Mesothelial cell of epicardium (in vitro differentiated cells): ENCODE measurements at regions not wholly inside any gene's neighbourhood (a gene's known extent, or its start where the extent isn't known, plus 50 kb on each side); places are given as distances from the start of the nearest gene placed in this dataset.

Source experiments
- DNase-seq, 2 experiments: peaks; one replicate each; pipeline ENCODE4 v3.0.0; 2021; ENCODE audit warnings: low spot score in 2 of 2; ENCODE audit not compliant: unreplicated experiment in 2 of 2
- H3K27ac Mint-ChIP-seq: 2 replicates; pipeline ENCODE4 v1.8.0; 2021; ENCODE audit warnings: mixed read lengths
- H3K27me3 Mint-ChIP-seq: 2 replicates; pipeline ENCODE4 v1.8.0; 2021; ENCODE audit warnings: low read depth, mixed read lengths
- H3K36me3 Mint-ChIP-seq: 2 replicates; pipeline ENCODE4 v1.8.0; 2021; ENCODE audit warnings: mixed read lengths
- H3K4me1 Mint-ChIP-seq: 2 replicates; pipeline ENCODE4 v1.8.0; 2021; ENCODE audit warnings: mixed read lengths
- H3K4me3 Mint-ChIP-seq: 2 replicates; pipeline ENCODE4 v1.8.0; 2021; ENCODE audit warnings: mild to moderate bottlenecking, moderate library complexity, mixed read lengths
- H3K9me3 Mint-ChIP-seq: 2 replicates; pipeline ENCODE4 v1.8.0; 2021; ENCODE audit warnings: mixed read lengths
- CTCF ChIP-seq: fragments of 200-600 bp; sonication (generic); IDR thresholded peaks from one replicate; pipeline ENCODE4 v1.5.0; 2021; ENCODE audit warnings: antibody characterized with exemption; ENCODE audit not compliant: unreplicated experiment

GRCh38 chrX:78493180-78493579 lies 165.8 kb upstream of the CYSLTR1 start:
- H3K27me3 Mint-ChIP-seq, result peaks cover 1% of the 10 kb centered on the region
- H3K4me1 Mint-ChIP-seq, result no peaks in the 10 kb centered on the region
- no peaks in the 10 kb centered on the region for H3K36me3 Mint-ChIP-seq
- H3K9me3 Mint-ChIP-seq, result peaks cover 26% of the 10 kb centered on the region
- TF ChIP-seq CTCF, result no peak
- DNase-seq, result no peak
- no peak overlapping the region for H3K27ac Mint-ChIP-seq
- no peak overlapping the region for H3K4me3 Mint-ChIP-seq

- TF ChIP-seq CTCF, result no peak
- H3K4me3 Mint-ChIP-seq, result no peak overlapping the region
- H3K36me3 Mint-ChIP-seq, result no peaks in the 10 kb centered on the region
- no peaks in the 10 kb centered on the region for H3K4me1 Mint-ChIP-seq
- H3K27ac Mint-ChIP-seq, result no peak overlapping the region
- peaks cover 70% of the 10 kb centered on the region for H3K9me3 Mint-ChIP-seq
- no peaks in the 10 kb centered on the region for H3K27me3 Mint-ChIP-seq
- no peak for DNase-seq
Measured at GRCh38 chrX:78476701-78477100, 149.3 kb upstream of the CYSLTR1 start.

GRCh38 chrX:78456909-78457308 lies 129.5 kb upstream of the CYSLTR1 start:
- TF ChIP-seq CTCF, result no peak
- H3K36me3 Mint-ChIP-seq, result no peaks in the 10 kb centered on the region
- no peak overlapping the region for H3K4me3 Mint-ChIP-seq
- peaks cover 56% of the 10 kb centered on the region for H3K9me3 Mint-ChIP-seq
- H3K27me3 Mint-ChIP-seq, result no peaks in the 10 kb centered on the region
- no peak overlapping the region for H3K27ac Mint-ChIP-seq
- DNase-seq, result no peak
- H3K4me1 Mint-ChIP-seq, result no peaks in the 10 kb centered on the region

GRCh38 chrX:78455901-78456300 lies 128.5 kb upstream of the CYSLTR1 start:
- no peaks in the 10 kb centered on the region for H3K36me3 Mint-ChIP-seq
- no peak overlapping the region for H3K4me3 Mint-ChIP-seq
- no peak for DNase-seq
- H3K4me1 Mint-ChIP-seq, result no peaks in the 10 kb centered on the region
- peaks cover 48% of the 10 kb centered on the region for H3K9me3 Mint-ChIP-seq
- H3K27me3 Mint-ChIP-seq, result no peaks in the 10 kb centered on the region
- no peak for TF ChIP-seq CTCF
- no peak overlapping the region for H3K27ac Mint-ChIP-seq

- Mint-ChIP-seq H3K4me1 (no peaks in the 10 kb centered on the region), H3K36me3 (no peaks in the 10 kb centered on the region), H3K4me3 (no peak overlapping the region), H3K9me3 (peaks cover 57% of the 10 kb centered on the region), H3K27me3 (no peaks in the 10 kb centered on the region), H3K27ac (no peak overlapping the region)
- DNase-seq, result no peak
- no peak for TF ChIP-seq CTCF
Measured at GRCh38 chrX:78452356-78452755, 124.9 kb upstream of the CYSLTR1 start.

GRCh38 chrX:78437621-78438020 lies 110.2 kb upstream of the CYSLTR1 start:
- Mint-ChIP-seq H3K27ac (no peak overlapping the region), H3K9me3 (peaks cover 37% of the 10 kb centered on the region), H3K4me3 (no peak overlapping the region), H3K27me3 (no peaks in the 10 kb centered on the region), H3K36me3 (no peaks in the 10 kb centered on the region), H3K4me1 (no peaks in the 10 kb centered on the region)
- no peak for DNase-seq
- no peak for TF ChIP-seq CTCF
